ENCODE measurements at regions not wholly inside any gene's neighbourhood (a gene's known extent, or its start where the extent isn't known, plus 50 kb on each side); places are given as distances from the start of the nearest gene placed in this dataset.

- Histone ChIP-seq H3K36me3 (ENCODE audit: control insufficient read depth, insufficient read depth, low read length) (no peaks in the 10 kb centered on the region), H3K9me3 (ENCODE audit: control insufficient read depth, insufficient read depth, low read depth, low read length) (no peaks in the 10 kb centered on the region), H3K27me3 (ENCODE audit: control insufficient read depth, insufficient read depth, low read length) (no peaks in the 10 kb centered on the region), H3K4me3 (ENCODE audit: low read depth in 2 of 2, low read length in 2 of 2) (no peak overlapping the region), H3K4me1 (ENCODE audit: control insufficient read depth, insufficient read depth, low read length) (no peaks in the 10 kb centered on the region), H3K27ac (ENCODE audit: low read length) (no peak overlapping the region)
- no peak for ATAC-seq
- POLR2A ChIA-PET = no interaction called here
- DNase-seq (ENCODE audit: low read depth, low spot score) = no peak
- CTCF ChIA-PET = no interaction called here
- BruUV-seq (replicated peaks) = no TSS peak
- TF ChIP-seq REST (IDR thresholded peaks at IDR 0.05; ENCODE audit: insufficient read depth in 1 of 2, low read depth in 2 of 2, low read length in 1 of 2) = no peak
- intact Hi-C loops (cut with micrococcal nuclease; ENCODE audit: unreplicated experiment) = no loop called here
- in situ Hi-C loops (cut with HindIII; ENCODE audit: low pct_unique_long_range_greater_than_20kb, low sequenced_read_pairs) = no loop called here
Measured at GRCh38 chr9:26605367-26605766, 287.2 kb downstream of the CAAP1 start.

- DNase-seq (ENCODE audit: low read depth, low spot score) (no peak), ATAC-seq (no peak)
- Histone ChIP-seq H3K9me3 (ENCODE audit: control insufficient read depth, insufficient read depth, low read depth, low read length) (no peaks in the 10 kb centered on the region), H3K4me1 (ENCODE audit: control insufficient read depth, insufficient read depth, low read length) (no peaks in the 10 kb centered on the region), H3K36me3 (ENCODE audit: control insufficient read depth, insufficient read depth, low read length) (no peaks in the 10 kb centered on the region), H3K27me3 (ENCODE audit: control insufficient read depth, insufficient read depth, low read length) (no peaks in the 10 kb centered on the region), H3K27ac (ENCODE audit: low read length) (no peak overlapping the region), H3K4me3 (ENCODE audit: low read depth in 2 of 2, low read length in 2 of 2) (no peak overlapping the region)
- intact Hi-C loops (cut with micrococcal nuclease; ENCODE audit: unreplicated experiment) (no loop called here), in situ Hi-C loops (cut with HindIII; ENCODE audit: low pct_unique_long_range_greater_than_20kb, low sequenced_read_pairs) (no loop called here)
- CTCF ChIA-PET = no interaction called here
- POLR2A ChIA-PET = no interaction called here
- no TSS peak for BruUV-seq (replicated peaks)
- no peak for TF ChIP-seq POLR2AphosphoS5 (IDR thresholded peaks at IDR 0.05; ENCODE audit: low read depth, low read length)
- no peak for TF ChIP-seq SIN3A (IDR thresholded peaks at IDR 0.05; ENCODE audit: borderline replicate concordance, insufficient read depth, low read depth, low read length)
- TF ChIP-seq, protein P1, sequence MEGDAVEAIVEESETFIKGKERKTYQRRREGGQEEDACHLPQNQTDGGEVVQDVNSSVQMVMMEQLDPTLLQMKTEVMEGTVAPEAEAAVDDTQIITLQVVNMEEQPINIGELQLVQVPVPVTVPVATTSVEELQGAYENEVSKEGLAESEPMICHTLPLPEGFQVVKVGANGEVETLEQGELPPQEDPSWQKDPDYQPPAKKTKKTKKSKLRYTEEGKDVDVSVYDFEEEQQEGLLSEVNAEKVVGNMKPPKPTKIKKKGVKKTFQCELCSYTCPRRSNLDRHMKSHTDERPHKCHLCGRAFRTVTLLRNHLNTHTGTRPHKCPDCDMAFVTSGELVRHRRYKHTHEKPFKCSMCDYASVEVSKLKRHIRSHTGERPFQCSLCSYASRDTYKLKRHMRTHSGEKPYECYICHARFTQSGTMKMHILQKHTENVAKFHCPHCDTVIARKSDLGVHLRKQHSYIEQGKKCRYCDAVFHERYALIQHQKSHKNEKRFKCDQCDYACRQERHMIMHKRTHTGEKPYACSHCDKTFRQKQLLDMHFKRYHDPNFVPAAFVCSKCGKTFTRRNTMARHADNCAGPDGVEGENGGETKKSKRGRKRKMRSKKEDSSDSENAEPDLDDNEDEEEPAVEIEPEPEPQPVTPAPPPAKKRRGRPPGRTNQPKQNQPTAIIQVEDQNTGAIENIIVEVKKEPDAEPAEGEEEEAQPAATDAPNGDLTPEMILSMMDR (IDR thresholded peaks at IDR 0.05) = no peak
- no peak for TF ChIP-seq REST (IDR thresholded peaks at IDR 0.05; ENCODE audit: insufficient read depth in 1 of 2, low read depth in 2 of 2, low read length in 1 of 2)
Measured at GRCh38 chr9:26604076-26604662, 288.4 kb downstream of the CAAP1 start.
